ENCODE measurements at regions not wholly inside any gene's neighbourhood (a gene's known extent, or its start where the extent isn't known, plus 50 kb on each side); places are given as distances from the start of the nearest gene placed in this dataset.
"Not testable (repeated sequence)": the region's sequence is repeated elsewhere in the genome, so short reads cannot be mapped to it uniquely, and the experiment has no call there.

GRCh38 chr5:136738829-136739228, 373.5 kb upstream of the TRPC7 start:
- no peak for DNase-seq

- DNase-seq, result no peak
Measured at GRCh38 chr5:136736021-136736420, 370.7 kb upstream of the TRPC7 start.

GRCh38 chr5:136735611-136736010, 370.3 kb upstream of the TRPC7 start:
- DNase-seq, result not testable (repeated sequence)

GRCh38 chr5:136734628-136735027, 369.3 kb upstream of the TRPC7 start:
- no peak for DNase-seq

DNA sequence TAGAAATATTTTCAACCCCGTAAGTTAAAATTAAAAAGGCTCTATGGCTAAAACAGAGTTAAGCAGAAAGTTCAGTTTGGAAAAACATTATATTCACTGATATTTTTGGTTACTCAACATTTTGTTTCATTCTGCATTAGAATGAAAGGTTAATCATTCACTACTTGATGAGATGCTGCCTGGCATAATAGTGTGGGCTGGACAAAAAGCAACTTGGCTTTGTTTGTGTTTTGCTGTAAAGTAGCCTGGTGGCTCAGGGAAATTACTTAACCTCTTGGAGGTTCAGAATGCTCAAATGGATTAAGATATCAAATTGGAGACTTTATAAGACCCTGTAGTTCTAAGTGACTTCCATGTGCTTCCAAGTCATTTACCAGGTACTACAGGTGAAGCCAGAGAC, 367.4 kb upstream of the TRPC7 start:
- no peak for DNase-seq

DNA sequence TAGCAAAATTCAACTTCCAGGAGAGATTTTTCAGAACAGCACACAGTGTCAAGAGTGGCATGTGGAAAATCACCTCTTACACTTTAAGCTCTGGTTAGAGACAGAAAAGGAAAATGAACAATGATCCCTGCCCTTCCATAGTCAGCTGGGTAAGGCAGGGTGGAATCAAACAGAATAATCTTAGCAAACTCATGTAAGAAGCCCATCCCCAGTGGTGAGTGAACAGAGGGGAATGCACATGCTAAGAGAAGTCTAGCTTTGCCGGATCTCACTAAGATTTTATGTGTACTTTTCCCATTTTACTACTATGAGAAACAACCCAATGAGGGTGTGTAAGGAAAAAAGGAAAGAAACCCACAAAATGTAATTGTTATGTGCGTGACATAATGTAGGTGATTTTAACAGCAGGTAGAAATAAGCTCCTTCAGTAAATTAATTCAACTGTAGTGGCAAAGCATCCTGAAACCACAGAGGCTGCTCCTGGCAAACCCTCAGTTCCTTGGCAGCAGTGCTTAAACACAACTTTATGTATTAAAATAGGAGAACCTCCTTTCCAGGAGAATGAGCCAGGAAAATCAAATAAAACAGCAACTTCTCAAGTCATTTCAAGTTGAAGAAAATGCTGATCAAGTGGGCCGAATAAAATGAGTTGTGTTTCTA, 366.0 kb upstream of the TRPC7 start:
- DNase-seq, result no peak

DNA sequence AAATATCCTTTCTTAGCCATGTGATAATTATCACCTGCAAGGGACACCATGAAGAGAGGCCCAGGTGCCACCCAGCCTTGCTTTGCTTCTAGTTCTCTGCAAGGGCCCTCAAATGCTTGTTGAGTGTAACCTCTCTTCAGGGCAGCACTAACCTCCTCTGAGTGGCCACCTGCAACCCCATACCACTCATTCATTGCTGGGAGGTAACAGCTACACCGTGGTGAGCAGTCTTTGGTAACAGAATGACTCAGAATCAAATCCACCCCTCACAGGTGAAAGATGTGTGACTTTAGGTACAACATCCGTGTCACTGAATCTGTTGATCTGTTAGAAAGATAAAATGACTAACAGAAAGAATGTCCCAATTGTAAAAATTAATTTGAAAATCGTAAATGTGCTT, 365.1 kb upstream of the TRPC7 start:
- no peak for DNase-seq

DNA sequence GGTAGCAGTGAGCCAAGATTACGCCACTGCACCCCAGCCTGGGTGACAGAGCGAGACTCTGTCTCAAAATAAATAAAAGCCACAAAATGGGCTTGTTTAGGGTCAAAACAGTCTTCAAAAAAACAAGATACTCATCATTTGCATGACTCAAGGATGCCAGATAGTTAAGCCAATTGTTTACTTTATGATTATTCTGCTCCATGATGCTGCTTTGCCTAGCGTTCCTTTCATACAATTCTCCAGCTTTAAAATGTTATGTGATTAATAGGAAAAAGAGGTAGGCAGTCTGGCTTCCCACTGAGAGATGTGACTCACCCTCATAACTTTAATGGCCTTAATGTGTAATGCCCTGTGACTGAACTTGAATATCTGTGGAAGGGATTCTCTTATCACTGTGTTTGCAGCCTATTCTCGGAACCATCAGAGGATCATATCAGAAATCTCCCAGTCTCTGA, 364.6 kb upstream of the TRPC7 start:
- DNase-seq, result no peak

DNA sequence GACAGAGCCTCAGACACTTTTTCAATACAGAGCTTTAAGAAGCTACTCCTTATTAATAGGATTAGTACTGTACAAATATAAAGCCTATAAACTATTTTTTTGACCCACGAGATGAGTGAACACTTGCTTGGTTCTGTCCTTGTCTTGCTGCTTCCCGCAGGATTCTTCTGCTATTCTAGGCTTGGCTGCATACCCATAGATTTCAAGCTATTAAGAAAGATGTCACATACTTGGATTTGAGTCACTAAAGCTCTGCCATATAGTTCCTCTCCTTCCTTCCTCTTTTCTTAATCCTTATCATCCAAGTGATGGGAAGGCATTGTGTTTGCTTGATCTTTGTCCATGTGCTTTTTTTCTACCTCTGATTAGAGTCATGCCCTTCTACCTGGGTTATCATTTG, 361.2 kb upstream of the TRPC7 start:
- DNase-seq, result no peak

- no peak for DNase-seq
Measured at GRCh38 chr5:136724161-136724560, 358.8 kb upstream of the TRPC7 start.

DNA sequence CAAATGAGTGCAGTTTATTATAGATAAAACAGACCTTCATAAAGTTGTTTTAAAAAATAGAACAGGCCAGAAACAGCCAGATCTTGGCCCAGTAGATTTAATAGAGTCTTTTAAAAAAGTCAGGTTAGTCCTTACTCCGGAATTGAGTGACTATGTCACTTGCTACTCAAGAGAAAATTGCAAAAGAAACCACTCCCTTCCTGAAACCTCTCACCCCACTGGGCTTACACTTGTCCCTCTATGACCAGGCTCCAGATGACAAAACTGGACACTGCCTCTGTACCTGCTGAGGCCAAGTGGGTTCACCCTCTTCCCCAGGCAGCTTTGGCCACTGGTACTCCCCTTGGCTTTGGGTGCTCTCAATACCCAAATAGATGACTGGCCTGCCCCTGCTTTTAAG, 357.2 kb upstream of the TRPC7 start:
- DNase-seq, result no peak

GRCh38 chr5:136722086-136722485, 356.7 kb upstream of the TRPC7 start:
- DNase-seq, result no peak

- no peak for DNase-seq
Measured at GRCh38 chr5:136720674-136721073, 355.3 kb upstream of the TRPC7 start.

DNA sequence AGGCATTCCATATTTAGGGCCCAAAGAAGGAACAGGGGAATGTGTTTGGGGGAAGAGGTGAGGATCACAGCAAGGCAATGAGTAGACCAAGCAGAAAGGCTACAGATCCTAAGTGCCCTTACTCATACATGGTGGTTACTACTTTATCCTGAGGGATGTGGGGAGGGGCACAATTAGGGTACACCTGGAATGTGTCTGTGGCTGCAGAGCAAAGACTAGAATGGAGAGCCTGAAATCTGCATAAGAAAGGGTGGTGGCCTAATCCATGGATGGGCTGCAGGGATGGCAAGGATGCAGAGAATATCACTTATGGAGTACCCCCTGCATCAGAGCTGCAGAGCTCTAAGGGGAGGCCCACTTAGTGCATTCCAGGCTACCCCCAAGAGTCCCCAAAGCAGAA, 352.6 kb upstream of the TRPC7 start:
- no peak for DNase-seq

DNA sequence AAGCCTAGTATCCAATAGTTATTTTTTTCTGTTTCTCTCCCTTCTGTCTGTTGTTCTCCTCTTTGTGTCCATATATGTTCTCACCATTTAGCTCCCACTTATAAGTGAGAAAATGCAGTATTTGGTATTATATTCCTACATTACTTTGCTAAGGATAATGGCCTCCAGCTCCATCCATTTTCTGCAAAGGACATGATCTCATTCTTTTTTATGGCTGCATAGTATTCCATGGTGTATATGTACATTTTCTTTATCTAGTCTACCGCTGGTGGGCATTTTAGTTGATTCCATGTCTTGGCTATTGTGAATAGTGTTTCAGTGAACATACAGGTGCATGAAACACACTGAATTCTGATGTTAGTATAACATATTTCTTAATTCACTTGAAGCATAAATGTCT, 348.9 kb upstream of the TRPC7 start:
- no peak for DNase-seq

DNA sequence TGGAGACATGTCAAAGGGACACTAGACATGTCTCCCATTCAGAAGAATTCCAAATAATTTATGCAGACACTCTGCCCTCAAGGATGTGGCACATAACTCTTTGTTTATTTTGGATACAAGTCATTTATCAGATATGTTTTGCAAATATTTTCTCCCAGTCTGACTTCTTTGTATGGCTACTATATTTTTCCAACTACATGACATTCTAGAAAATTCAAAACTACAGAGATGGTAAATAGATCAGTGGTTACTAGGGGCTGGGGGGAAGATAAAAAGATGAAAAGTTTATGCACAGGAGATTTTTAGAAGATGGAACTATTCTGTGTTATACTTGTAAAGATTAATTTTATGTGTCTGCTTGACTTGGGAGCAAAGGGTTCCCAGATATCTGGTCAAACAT, 347.3 kb upstream of the TRPC7 start:
- no peak for DNase-seq

- no peak for DNase-seq
Measured at GRCh38 chr5:136710834-136711233, 345.5 kb upstream of the TRPC7 start.

- no peak for DNase-seq
Measured at GRCh38 chr5:136703706-136704105, 338.4 kb upstream of the TRPC7 start.

DNA sequence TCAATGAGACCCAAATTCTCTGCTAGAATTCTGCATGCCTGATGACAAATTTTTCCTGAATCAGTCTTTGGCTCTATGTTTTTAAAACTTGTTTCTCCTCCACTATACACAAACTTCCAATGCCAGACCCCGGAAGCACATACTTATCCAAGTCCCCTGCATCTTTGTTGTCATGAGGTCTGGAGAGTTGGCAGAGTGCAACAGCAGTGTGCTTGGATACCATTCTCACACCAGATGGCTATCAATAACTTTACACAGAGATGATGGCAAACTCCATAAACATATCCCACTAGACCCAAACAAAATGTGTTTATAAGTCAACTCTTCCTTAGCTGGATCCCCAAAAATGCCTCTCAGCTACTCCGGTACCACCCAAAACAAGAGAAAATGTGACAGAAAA, 337.7 kb upstream of the TRPC7 start:
- DNase-seq, result no peak

DNA sequence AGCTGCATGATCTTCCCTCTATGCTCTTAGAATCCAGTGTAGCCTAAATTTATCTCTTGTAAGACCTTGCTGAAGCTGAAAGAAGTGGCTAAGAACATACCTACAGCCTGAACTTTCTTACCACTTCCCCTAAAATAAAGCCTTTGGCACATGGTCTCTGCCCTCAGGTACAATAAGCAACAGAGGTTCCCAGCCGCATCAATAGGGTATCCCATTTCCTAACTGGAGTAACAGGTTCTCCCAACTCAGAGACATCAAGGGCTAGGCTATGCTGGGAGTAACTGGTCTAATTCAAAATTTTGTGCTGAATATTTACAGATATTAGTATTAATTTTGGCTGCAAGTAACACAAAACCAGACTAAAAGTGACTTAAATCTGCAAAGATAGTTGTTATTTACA, 335.8 kb upstream of the TRPC7 start:
- no peak for DNase-seq

GRCh38 chr5:136699651-136700050, 334.3 kb upstream of the TRPC7 start:
- no peak for DNase-seq

- no peak for DNase-seq
Measured at GRCh38 chr5:136698970-136699369, 333.6 kb upstream of the TRPC7 start.

GRCh38 chr5:136694258-136694657, 328.9 kb upstream of the TRPC7 start:
- DNase-seq, result no peak

DNA sequence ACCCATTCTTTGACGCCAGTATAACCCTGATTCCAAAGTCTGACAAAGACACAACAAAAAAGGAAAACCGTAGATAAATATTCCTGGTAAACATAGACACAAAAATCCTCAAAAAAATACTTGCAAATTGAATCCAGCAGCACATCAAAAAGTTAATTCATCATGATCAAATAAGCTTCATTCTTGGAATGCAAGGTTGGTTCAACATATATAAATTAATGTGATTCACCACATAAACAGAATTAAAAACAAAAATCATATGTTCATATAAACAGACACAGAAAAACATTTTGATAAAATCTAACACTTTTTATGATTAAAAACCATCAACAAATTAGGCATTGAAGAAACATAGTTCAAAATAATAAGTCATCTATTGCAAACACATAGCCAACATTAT, 324.2 kb upstream of the TRPC7 start:
- no peak for DNase-seq

GRCh38 chr5:136686192-136686872, 321.0 kb upstream of the TRPC7 start:
- DNase-seq, result no peak
